Tibial artery (tissue), 4 donors: ENCODE measurements at regions not wholly inside any gene's neighbourhood (a gene's known extent, or its start where the extent isn't known, plus 50 kb on each side); places are given as distances from the start of the nearest gene placed in this dataset.

Experiments used
- DNase-seq, 2 donors: peaks; one replicate each; pipeline ENCODE4 v3.0.0-alpha.2; 2019
- H3K27ac ChIP-seq, 2 donors: fragments of 200-600 bp; sonication (generic) in 1 of 2; 1 replicate in 1 of 2; 2 replicates in 1 of 2; pipeline ENCODE4 v1.5.1; 2018 to 2019; ENCODE audit warnings: mild to moderate bottlenecking in 1 of 2
- H3K27me3 ChIP-seq, 2 donors: fragments of 200-600 bp; sonication (generic) in 1 of 2; one replicate each; pipeline versions ENCODE4 v1.5.1 to v1.6.0; 2016 to 2019
- H3K36me3 ChIP-seq, 3 donors: fragments of 200-600 bp; sonication (generic) in 2 of 3; one replicate each; pipeline ENCODE4 v1.5.1; 2016 to 2019; ENCODE audit warnings: mild to moderate bottlenecking in 2 of 3
- H3K4me1 ChIP-seq, 4 donors: fragments of 200-600 bp; sonication (generic) in 2 of 4; 1 replicate in 3 of 4; 2 replicates in 1 of 4; pipeline ENCODE4 v1.5.1; 2016 to 2019
- H3K4me3 ChIP-seq, 2 donors: fragments of 200-600 bp; sonication (generic) in 1 of 2; 1 replicate in 1 of 2; 2 replicates in 1 of 2; pipeline ENCODE4 v1.5.1; 2018 to 2019; ENCODE audit warnings: mild to moderate bottlenecking in 2 of 2
- H3K9me3 ChIP-seq, 3 donors: fragments of 200-600 bp; sonication (generic) in 1 of 3; one replicate each; pipeline ENCODE4 v1.5.1; 2016 to 2019
- CTCF ChIP-seq, 2 experiments: fragments of 200-600 bp in 1 of 2; fragments of 450-650 bp in 1 of 2; IDR thresholded peaks; one replicate each; pipeline ENCODE4 v1.5.1; 2017 to 2019; ENCODE audit warnings: antibody characterized with exemption in 2 of 2, mild to moderate bottlenecking in 1 of 2, moderate library complexity in 1 of 2
- intact Hi-C: fragments of 100-400 bp; cut with DNase I; formaldehyde crosslinking; loops from one replicate; pipeline ENCODE4 v1.15.0; 2023; ENCODE audit warnings: low total_unique reads

- no peak overlapping the region for H3K4me3 ChIP-seq
- no peaks in the 10 kb centered on the region for H3K27me3 ChIP-seq
- no peaks in the 10 kb centered on the region for H3K36me3 ChIP-seq
- no peaks in the 10 kb centered on the region for H3K9me3 ChIP-seq
- H3K27ac ChIP-seq: no peak overlapping the region
- intact Hi-C loops: no loop called here
- TF ChIP-seq CTCF (IDR thresholded peaks at IDR 0.05): no peak
- no peaks in the 10 kb centered on the region for H3K4me1 ChIP-seq
- DNase-seq: no peak
Measured at GRCh38 chr13:68490594-68490993, 1260.5 kb upstream of the PCDH9 start.

DNA sequence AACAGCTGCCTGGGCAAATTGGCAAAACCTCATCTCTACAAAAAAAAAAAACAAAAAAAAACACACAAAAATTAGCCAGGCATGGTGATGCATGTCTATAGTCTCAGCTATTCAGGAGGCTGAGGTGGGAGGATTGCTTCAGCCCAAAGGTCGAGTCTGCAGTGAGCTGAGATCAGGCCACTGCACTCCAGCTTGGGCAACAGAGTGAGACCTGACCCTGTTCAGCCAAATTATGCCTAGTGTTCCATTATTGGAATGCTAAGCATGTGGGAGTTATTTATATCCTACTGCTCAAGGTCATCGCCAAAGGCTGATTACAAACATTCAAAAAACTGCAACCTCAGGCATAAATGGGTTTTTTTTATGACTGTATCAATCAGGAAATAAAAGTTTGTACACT is 1251.0 kb upstream of the PCDH9 start:
- H3K4me3 ChIP-seq: no peak overlapping the region
- DNase-seq: no peak
- H3K27me3 ChIP-seq: no peaks in the 10 kb centered on the region
- H3K9me3 ChIP-seq: no peaks in the 10 kb centered on the region
- no peak overlapping the region for H3K27ac ChIP-seq
- peaks cover 0 to 15% (median 0%) of the 10 kb centered on the region in 4 donors for H3K4me1 ChIP-seq
- intact Hi-C loops: no loop called here
- no peaks in the 10 kb centered on the region for H3K36me3 ChIP-seq
- no peak for TF ChIP-seq CTCF (IDR thresholded peaks at IDR 0.05)

- intact Hi-C loops: no loop called here
- H3K27ac ChIP-seq: no peak overlapping the region
Measured at GRCh38 chr13:68473834-68474326, 1243.7 kb upstream of the PCDH9 start.

GRCh38 chr13:68467160-68467559 is 1237.0 kb upstream of the PCDH9 start:
- DNase-seq: no peak
- Histone ChIP-seq H3K9me3 (no peaks in the 10 kb centered on the region), H3K27me3 (no peaks in the 10 kb centered on the region), H3K4me1 (no peaks in the 10 kb centered on the region), H3K4me3 (no peak overlapping the region), H3K36me3 (no peaks in the 10 kb centered on the region), H3K27ac (no peak overlapping the region)
- intact Hi-C loops: no loop called here
- no peak for TF ChIP-seq CTCF (IDR thresholded peaks at IDR 0.05)

More at GRCh38 chr13:68473834-68474326, 1243.7 kb upstream of the PCDH9 start:
- H3K4me3 ChIP-seq: no peak overlapping the region
- no peaks in the 10 kb centered on the region for H3K4me1 ChIP-seq
- no peaks in the 10 kb centered on the region for H3K27me3 ChIP-seq
- H3K36me3 ChIP-seq: no peaks in the 10 kb centered on the region
- no peak for DNase-seq
- TF ChIP-seq CTCF (IDR thresholded peaks at IDR 0.05): no peak
- no peaks in the 10 kb centered on the region for H3K9me3 ChIP-seq

- intact Hi-C loops: no loop called here
- no peaks in the 10 kb centered on the region for H3K36me3 ChIP-seq
- TF ChIP-seq CTCF (IDR thresholded peaks at IDR 0.05): no peak
- H3K4me3 ChIP-seq: no peak overlapping the region
- H3K27me3 ChIP-seq: no peaks in the 10 kb centered on the region
- H3K9me3 ChIP-seq: no peaks in the 10 kb centered on the region
- no peaks in the 10 kb centered on the region for H3K4me1 ChIP-seq
- no peak overlapping the region for H3K27ac ChIP-seq
- no peak for DNase-seq
Measured at GRCh38 chr13:68440874-68441273, 1210.7 kb upstream of the PCDH9 start.

GRCh38 chr13:68439817-68440216 is 1209.7 kb upstream of the PCDH9 start:
- Histone ChIP-seq H3K4me1 (no peaks in the 10 kb centered on the region), H3K27me3 (no peaks in the 10 kb centered on the region), H3K9me3 (no peaks in the 10 kb centered on the region), H3K27ac (no peak overlapping the region), H3K36me3 (no peaks in the 10 kb centered on the region), H3K4me3 (no peak overlapping the region)
- TF ChIP-seq CTCF (IDR thresholded peaks at IDR 0.05): no peak
- DNase-seq: no peak
- intact Hi-C loops: no loop called here
